ENCODE measurements at regions not wholly inside any gene's neighbourhood (a gene's known extent, or its start where the extent isn't known, plus 50 kb on each side); places are given as distances from the start of the nearest gene placed in this dataset.

- TF ChIP-seq POLR2AphosphoS5 (IDR thresholded peaks at IDR 0.05) (no peak), CTCF (IDR thresholded peaks at IDR 0.05) (no peak)
Observed at GRCh38 chr4:18081708-18082107, 60.2 kb upstream of the LCORL start.
